PFSK-1 (cell line): ENCODE measurements at regions not wholly inside any gene's neighbourhood (a gene's known extent, or its start where the extent isn't known, plus 50 kb on each side); places are given as distances from the start of the nearest gene placed in this dataset.

Source experiments
- FOXP2 ChIP-seq: optimal IDR thresholded peaks from 2 replicates; pipeline ENCODE3; 2011; ENCODE audit warnings: borderline replicate concordance, control low read depth, inconsistent platforms; ENCODE audit not compliant: insufficient read depth; ENCODE audit errors: extremely low read length, extremely low read depth
- POLR2AphosphoS5 ChIP-seq: IDR thresholded peaks from 2 replicates; pipeline ENCODE4 v1.6.1; 2012; ENCODE audit warnings: low read depth, mild to moderate bottlenecking, control low read depth, low read length, moderate library complexity
- REST ChIP-seq, 2 experiments: IDR thresholded peaks; 2 replicates each; pipeline versions ENCODE4 v1.6.1 to v1.8.0; 2011 to 2012; ENCODE audit warnings: low read depth in 2 of 2, low read length in 2 of 2, control low read depth in 1 of 2, inconsistent platforms in 1 of 2, mild to moderate bottlenecking in 1 of 2, moderate library complexity in 1 of 2; ENCODE audit not compliant: insufficient read depth in 1 of 2
- SIN3A ChIP-seq: IDR thresholded peaks from 2 replicates; pipeline ENCODE4 v1.6.1; 2012; ENCODE audit warnings: mild to moderate bottlenecking, low read length, moderate library complexity, borderline replicate concordance; ENCODE audit not compliant: insufficient read depth
- TAF1 ChIP-seq: IDR thresholded peaks from 2 replicates; pipeline ENCODE4 v1.6.1; 2012; ENCODE audit warnings: low read length, control low read depth, borderline replicate concordance; ENCODE audit not compliant: insufficient read depth

- TF ChIP-seq SIN3A, result no peak
- TF ChIP-seq TAF1, result no peak
- no peak for TF ChIP-seq FOXP2
- TF ChIP-seq REST (IDR thresholded peaks at IDR 0.05; ENCODE audit: insufficient read depth in 1 of 2, low read depth in 2 of 2, low read length in 2 of 2), result no peak
- no peak for TF ChIP-seq POLR2AphosphoS5
Observed at GRCh38 chr2:16775899-16776231, 110.2 kb upstream of the CYRIA start.

GRCh38 chr2:16774980-16775898 is 109.6 kb upstream of the CYRIA start:
- TF ChIP-seq SIN3A (no peak), FOXP2 (no peak)

GRCh38 chr2:16774091-16774490 is 108.5 kb upstream of the CYRIA start:
- no peak for TF ChIP-seq TAF1
- TF ChIP-seq POLR2AphosphoS5, result no peak
- no peak for TF ChIP-seq SIN3A
- no peak for TF ChIP-seq FOXP2
- TF ChIP-seq REST (IDR thresholded peaks at IDR 0.05; ENCODE audit: insufficient read depth in 1 of 2, low read depth in 2 of 2, low read length in 2 of 2), result no peak

GRCh38 chr2:16773080-16773713 is 107.6 kb upstream of the CYRIA start:
- TF ChIP-seq FOXP2 (no peak), SIN3A (no peak), POLR2AphosphoS5 (no peak), TAF1 (no peak), REST (IDR thresholded peaks at IDR 0.05; ENCODE audit: insufficient read depth in 1 of 2, low read depth in 2 of 2, low read length in 2 of 2) (no peak)

- TF ChIP-seq TAF1 (no peak), SIN3A (no peak), FOXP2 (no peak), REST (IDR thresholded peaks at IDR 0.05; ENCODE audit: insufficient read depth in 1 of 2, low read depth in 2 of 2, low read length in 2 of 2) (no peak), POLR2AphosphoS5 (no peak)
Observed at GRCh38 chr2:16767789-16768476, 102.3 kb upstream of the CYRIA start.
